CD14-positive monocyte (primary cell): ENCODE measurements at regions not wholly inside any gene's neighbourhood (a gene's known extent, or its start where the extent isn't known, plus 50 kb on each side); places are given as distances from the start of the nearest gene placed in this dataset.

ENCODE experiments used
- DNase-seq, 3 donors: peaks; one replicate each; pipeline ENCODE4 v3.0.0-alpha.2; 2011 to 2022
- H2AFZ ChIP-seq: 2 replicates; pipeline ENCODE4 v1.6.0; 2012; ENCODE audit warnings: mild to moderate bottlenecking, low read depth, low read length, inconsistent platforms; ENCODE audit not compliant: insufficient read depth, poor library complexity, severe bottlenecking
- H3K27ac ChIP-seq, 2 donors: 1 replicate in 1 of 2; 2 replicates in 1 of 2; pipeline ENCODE4 v1.5.1; 2012 to 2013; ENCODE audit warnings: low read length in 2 of 2, control low read depth in 1 of 2, inconsistent platforms in 1 of 2, low read depth in 1 of 2, mild to moderate bottlenecking in 1 of 2
- H3K27me3 ChIP-seq, 2 donors: one replicate each; pipeline versions ENCODE4 v1.6.0 to v1.6.1; 2011 to 2013; ENCODE audit warnings: low read length in 2 of 2; ENCODE audit not compliant: control insufficient read depth in 2 of 2, insufficient read depth in 2 of 2
- H3K36me3 ChIP-seq, 2 donors: replicated peaks in 1 of 2; 1 replicate in 1 of 2; 2 replicates in 1 of 2; pipeline versions ENCODE4 v1.5.1 to v1.6.1; 2012 to 2013; ENCODE audit warnings: low read length in 2 of 2, control low read depth in 1 of 2, inconsistent platforms in 1 of 2, mild to moderate bottlenecking in 1 of 2; ENCODE audit not compliant: insufficient read depth in 2 of 2, control insufficient read depth in 1 of 2
- H3K4me1 ChIP-seq, 2 donors: 1 replicate in 1 of 2; 2 replicates in 1 of 2; pipeline versions ENCODE4 v1.5.1 to v1.6.1; 2012 to 2013; ENCODE audit warnings: low read length in 2 of 2, control low read depth in 1 of 2, inconsistent platforms in 1 of 2, mild to moderate bottlenecking in 1 of 2, moderate library complexity in 1 of 2; ENCODE audit not compliant: insufficient read depth in 2 of 2, control insufficient read depth in 1 of 2
- H3K4me2 ChIP-seq: replicated peaks from 2 replicates; pipeline ENCODE3; 2012; ENCODE audit warnings: low read length, moderate library complexity, mild to moderate bottlenecking; ENCODE audit not compliant: poor library complexity, severe bottlenecking; ENCODE audit errors: extremely low read depth
- H3K4me3 ChIP-seq, 3 experiments: fragments of 200-600 bp in 1 of 3; sonication (generic) in 1 of 3; replicated peaks in 1 of 3; 1 replicate in 2 of 3; 2 replicates in 1 of 3; pipeline ENCODE4 v1.5.1; 2011 to 2013; ENCODE audit warnings: low read length in 3 of 3, mild to moderate bottlenecking in 3 of 3, control low read depth in 2 of 3, low read depth in 2 of 3, inconsistent platforms in 1 of 3, moderate library complexity in 1 of 3
- H3K79me2 ChIP-seq: 2 replicates; pipeline ENCODE4 v1.6.0; 2012; ENCODE audit warnings: mild to moderate bottlenecking, control low read depth, inconsistent platforms, low read length, moderate library complexity; ENCODE audit not compliant: insufficient read depth
- H3K9ac ChIP-seq: 2 replicates; pipeline ENCODE4 v1.6.0; 2017; ENCODE audit warnings: low read length, mild to moderate bottlenecking; ENCODE audit not compliant: insufficient read depth, poor library complexity, severe bottlenecking
- H3K9me3 ChIP-seq, 2 donors: replicated peaks in 1 of 2; 1 replicate in 1 of 2; 2 replicates in 1 of 2; pipeline versions ENCODE4 v1.5.1 to v1.6.1; 2012 to 2013; ENCODE audit warnings: low read length in 2 of 2, control low read depth in 1 of 2; ENCODE audit not compliant: control insufficient read depth in 1 of 2, insufficient read depth in 1 of 2
- H4K20me1 ChIP-seq: 2 replicates; pipeline ENCODE4 v1.6.0; 2012; ENCODE audit warnings: mild to moderate bottlenecking, low read length, control low read depth, moderate library complexity; ENCODE audit not compliant: insufficient read depth
- H3K27ac Mint-ChIP-seq, 7 donors: one replicate each; pipeline ENCODE4 v1.8.0; 2020; ENCODE audit warnings: mild to moderate bottlenecking in 7 of 7, mixed read lengths in 7 of 7, moderate library complexity in 6 of 7, inconsistent platforms in 2 of 7
- H3K27me3 Mint-ChIP-seq, 3 donors: one replicate each; pipeline ENCODE4 v1.8.0; 2021 to 2022; ENCODE audit warnings: low read depth in 3 of 3, mild to moderate bottlenecking in 3 of 3, mixed read lengths in 3 of 3, moderate library complexity in 3 of 3, inconsistent platforms in 1 of 3
- H3K36me3 Mint-ChIP-seq, 2 donors: one replicate each; pipeline ENCODE4 v1.8.0; 2020; ENCODE audit warnings: mixed read lengths in 2 of 2, inconsistent platforms in 1 of 2, mild to moderate bottlenecking in 1 of 2
- H3K4me1 Mint-ChIP-seq: one replicate; pipeline ENCODE4 v1.8.0; 2020; ENCODE audit warnings: mild to moderate bottlenecking, mixed read lengths
- H3K4me3 Mint-ChIP-seq, 2 donors: one replicate each; pipeline ENCODE4 v1.8.0; 2020; ENCODE audit warnings: mild to moderate bottlenecking in 2 of 2, mixed read lengths in 2 of 2, moderate library complexity in 1 of 2
- H3K9me3 Mint-ChIP-seq, 7 donors: one replicate each; pipeline ENCODE4 v1.8.0; 2020 to 2022; ENCODE audit warnings: mixed read lengths in 7 of 7, mild to moderate bottlenecking in 6 of 7, moderate library complexity in 6 of 7, inconsistent platforms in 2 of 7
- WGBS: methylation state at CpG from one replicate; pipeline ENCODE4 v1.1.5; 2013; ENCODE audit warnings: missing lambda C conversion rate; ENCODE audit not compliant: insufficient coverage; 5-methylcytosine and 5-hydroxymethylcytosine counted together
- intact Hi-C, 2 donors: fragments of 100-400 bp; cut with micrococcal nuclease; formaldehyde crosslinking; loops; one replicate each; pipeline versions ENCODE4 v1.15.0 to v1.15.1; 2023
- TF ChIP-seq, protein P1 (sequence below): fragments of 200-600 bp; IDR thresholded peaks from one replicate; pipeline ENCODE4 v1.8.0; 2022; ENCODE audit warnings: antibody characterized with exemption, mild to moderate bottlenecking

DNA sequence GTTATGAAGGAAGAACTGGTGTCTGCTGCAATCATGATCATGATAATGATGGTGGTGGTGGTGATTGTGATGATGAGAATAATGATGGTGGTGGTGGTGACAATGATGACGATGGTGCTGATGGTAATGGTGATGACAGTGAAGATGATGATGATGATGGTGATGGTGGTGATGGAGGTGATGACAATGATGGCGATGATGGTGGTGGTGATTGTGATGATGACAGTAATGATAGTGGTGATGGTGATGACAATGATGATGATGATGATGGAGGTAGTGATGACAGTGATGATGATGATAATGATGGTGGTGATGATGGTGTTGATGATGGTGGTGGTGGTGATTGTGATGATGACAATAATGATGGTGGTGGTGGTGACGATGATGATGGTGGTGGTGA lies 52.8 kb upstream of the ANO1 start:
- Histone ChIP-seq H3K27ac (no peak overlapping the region), H3K9ac (no peak overlapping the region), H3K4me2 (no peak overlapping the region), H3K27me3 (no peaks in the 10 kb centered on the region), H3K36me3 (no peaks in the 10 kb centered on the region), H3K79me2 (no peaks in the 10 kb centered on the region), H3K4me3 (no peak overlapping the region), H2AFZ (no peak overlapping the region), H3K9me3 (peaks cover 0 to 10% of the 10 kb centered on the region in 2 donors), H3K4me1 (no peaks in the 10 kb centered on the region), H4K20me1 (no peaks in the 10 kb centered on the region)
- WGBS, result 100% methylated on average over 3 of the region's 3 CpGs
- intact Hi-C loops, result no loop called here
- no peak overlapping the region for H3K27ac Mint-ChIP-seq
- H3K9me3 Mint-ChIP-seq, result peaks cover 0 to 3% (median 0%) of the 10 kb centered on the region in 7 donors
- no peak for DNase-seq
- no peaks in the 10 kb centered on the region for H3K4me1 Mint-ChIP-seq
- H3K4me3 Mint-ChIP-seq, result no peak overlapping the region
- peaks cover 0 to 2% (median 0%) of the 10 kb centered on the region in 3 donors for H3K27me3 Mint-ChIP-seq
- TF ChIP-seq, protein P1, sequence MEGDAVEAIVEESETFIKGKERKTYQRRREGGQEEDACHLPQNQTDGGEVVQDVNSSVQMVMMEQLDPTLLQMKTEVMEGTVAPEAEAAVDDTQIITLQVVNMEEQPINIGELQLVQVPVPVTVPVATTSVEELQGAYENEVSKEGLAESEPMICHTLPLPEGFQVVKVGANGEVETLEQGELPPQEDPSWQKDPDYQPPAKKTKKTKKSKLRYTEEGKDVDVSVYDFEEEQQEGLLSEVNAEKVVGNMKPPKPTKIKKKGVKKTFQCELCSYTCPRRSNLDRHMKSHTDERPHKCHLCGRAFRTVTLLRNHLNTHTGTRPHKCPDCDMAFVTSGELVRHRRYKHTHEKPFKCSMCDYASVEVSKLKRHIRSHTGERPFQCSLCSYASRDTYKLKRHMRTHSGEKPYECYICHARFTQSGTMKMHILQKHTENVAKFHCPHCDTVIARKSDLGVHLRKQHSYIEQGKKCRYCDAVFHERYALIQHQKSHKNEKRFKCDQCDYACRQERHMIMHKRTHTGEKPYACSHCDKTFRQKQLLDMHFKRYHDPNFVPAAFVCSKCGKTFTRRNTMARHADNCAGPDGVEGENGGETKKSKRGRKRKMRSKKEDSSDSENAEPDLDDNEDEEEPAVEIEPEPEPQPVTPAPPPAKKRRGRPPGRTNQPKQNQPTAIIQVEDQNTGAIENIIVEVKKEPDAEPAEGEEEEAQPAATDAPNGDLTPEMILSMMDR, result no peak
- H3K36me3 Mint-ChIP-seq, result no peaks in the 10 kb centered on the region

DNA sequence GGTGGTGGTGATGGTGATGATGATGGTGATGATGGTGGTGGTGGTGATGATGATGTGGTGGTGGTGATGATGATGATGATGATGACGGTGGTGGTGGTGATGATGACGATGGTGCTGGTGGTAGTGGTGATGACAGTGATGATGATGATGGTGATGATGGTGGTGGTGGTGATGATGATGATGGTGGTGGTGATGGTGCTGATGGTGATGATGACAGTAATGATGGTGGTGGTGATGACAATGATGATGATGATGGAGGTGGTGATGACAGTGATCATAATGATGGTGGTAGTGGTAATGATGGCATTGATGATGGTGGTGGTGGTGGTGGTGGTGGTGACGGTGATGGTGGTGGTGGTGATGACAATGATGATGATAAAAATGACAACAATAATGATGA lies 52.1 kb upstream of the ANO1 start:
- H3K4me1 ChIP-seq, result no peaks in the 10 kb centered on the region
- DNase-seq, result no peak
- no peak overlapping the region for H3K4me2 ChIP-seq
- H3K79me2 ChIP-seq, result no peaks in the 10 kb centered on the region
- no peak overlapping the region for H3K27ac ChIP-seq
- intact Hi-C loops, result no loop called here
- no peak overlapping the region for H2AFZ ChIP-seq
- peaks cover 0 to 10% of the 10 kb centered on the region in 2 donors for H3K9me3 ChIP-seq
- H3K36me3 ChIP-seq, result no peaks in the 10 kb centered on the region
- WGBS, result 95% methylated on average over 3 of the region's 3 CpGs
- no peaks in the 10 kb centered on the region for H3K36me3 Mint-ChIP-seq
- H3K4me1 Mint-ChIP-seq, result no peaks in the 10 kb centered on the region
- H3K9ac ChIP-seq, result no peak overlapping the region
- H3K27me3 Mint-ChIP-seq, result peaks cover 0 to 2% (median 0%) of the 10 kb centered on the region in 3 donors
- H3K4me3 Mint-ChIP-seq, result no peak overlapping the region
- H3K27me3 ChIP-seq, result no peaks in the 10 kb centered on the region
- peaks cover 0 to 3% (median 0%) of the 10 kb centered on the region in 7 donors for H3K9me3 Mint-ChIP-seq
- TF ChIP-seq, protein P1, result no peak
- H4K20me1 ChIP-seq, result no peaks in the 10 kb centered on the region
- H3K27ac Mint-ChIP-seq, result no peak overlapping the region
- no peak overlapping the region for H3K4me3 ChIP-seq
